ENCODE measurements at regions not wholly inside any gene's neighbourhood (a gene's known extent, or its start where the extent isn't known, plus 50 kb on each side); places are given as distances from the start of the nearest gene placed in this dataset.

DNA sequence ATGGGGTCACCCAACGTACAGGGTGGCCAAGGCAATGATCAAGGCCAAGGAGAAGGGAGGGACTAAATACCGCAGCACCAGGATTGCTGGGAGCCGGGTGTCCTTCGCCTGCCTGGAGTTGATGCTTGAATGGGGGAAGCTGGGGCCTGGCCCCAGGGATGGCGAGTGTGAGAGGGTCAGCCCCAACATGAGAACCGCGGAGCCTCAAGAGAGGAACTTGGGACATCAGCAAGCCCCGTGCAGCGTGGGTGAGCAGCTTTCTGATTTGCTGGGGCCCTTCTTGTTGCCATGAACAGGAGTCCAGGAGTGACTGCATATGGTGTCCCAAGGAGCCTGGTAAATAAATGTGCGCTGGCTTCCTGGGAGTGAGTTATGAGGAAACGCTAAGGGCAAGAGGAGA is 72.8 kb upstream of the PITRM1 start:
- TF ChIP-seq, protein P1, sequence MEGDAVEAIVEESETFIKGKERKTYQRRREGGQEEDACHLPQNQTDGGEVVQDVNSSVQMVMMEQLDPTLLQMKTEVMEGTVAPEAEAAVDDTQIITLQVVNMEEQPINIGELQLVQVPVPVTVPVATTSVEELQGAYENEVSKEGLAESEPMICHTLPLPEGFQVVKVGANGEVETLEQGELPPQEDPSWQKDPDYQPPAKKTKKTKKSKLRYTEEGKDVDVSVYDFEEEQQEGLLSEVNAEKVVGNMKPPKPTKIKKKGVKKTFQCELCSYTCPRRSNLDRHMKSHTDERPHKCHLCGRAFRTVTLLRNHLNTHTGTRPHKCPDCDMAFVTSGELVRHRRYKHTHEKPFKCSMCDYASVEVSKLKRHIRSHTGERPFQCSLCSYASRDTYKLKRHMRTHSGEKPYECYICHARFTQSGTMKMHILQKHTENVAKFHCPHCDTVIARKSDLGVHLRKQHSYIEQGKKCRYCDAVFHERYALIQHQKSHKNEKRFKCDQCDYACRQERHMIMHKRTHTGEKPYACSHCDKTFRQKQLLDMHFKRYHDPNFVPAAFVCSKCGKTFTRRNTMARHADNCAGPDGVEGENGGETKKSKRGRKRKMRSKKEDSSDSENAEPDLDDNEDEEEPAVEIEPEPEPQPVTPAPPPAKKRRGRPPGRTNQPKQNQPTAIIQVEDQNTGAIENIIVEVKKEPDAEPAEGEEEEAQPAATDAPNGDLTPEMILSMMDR (IDR thresholded peaks at IDR 0.05 in 4 of 5, conservative IDR thresholded peaks at IDR 0.05 in 1 of 5), result no peak
- TF ChIP-seq POLR2A (IDR thresholded peaks at IDR 0.05), result no peak

Measured in gastrocnemius medialis (tissue), 4 donors.